ENCODE measurements at regions not wholly inside any gene's neighbourhood (a gene's known extent, or its start where the extent isn't known, plus 50 kb on each side); places are given as distances from the start of the nearest gene placed in this dataset.

DNA sequence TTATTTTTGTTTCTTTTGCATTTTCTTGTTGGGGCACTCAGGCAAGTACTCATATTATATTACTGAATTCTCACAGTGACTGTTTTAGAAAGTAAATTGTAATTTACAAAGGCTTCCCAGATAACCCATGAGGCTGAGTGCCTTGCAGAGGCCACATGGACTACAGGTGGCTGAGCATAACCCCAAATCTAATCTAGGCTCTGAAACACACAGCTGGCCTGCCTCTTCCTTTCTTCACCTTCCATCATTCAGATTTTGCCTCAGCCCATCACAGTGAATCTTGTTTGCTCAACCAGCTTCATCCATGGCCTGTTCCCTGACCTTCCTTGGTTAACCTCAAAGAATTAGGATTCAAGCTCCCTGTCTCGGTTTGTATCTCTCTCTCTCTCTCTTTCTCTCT is 78.5 kb upstream of the PRDM11 start:
- no peak for DNase-seq

DNA sequence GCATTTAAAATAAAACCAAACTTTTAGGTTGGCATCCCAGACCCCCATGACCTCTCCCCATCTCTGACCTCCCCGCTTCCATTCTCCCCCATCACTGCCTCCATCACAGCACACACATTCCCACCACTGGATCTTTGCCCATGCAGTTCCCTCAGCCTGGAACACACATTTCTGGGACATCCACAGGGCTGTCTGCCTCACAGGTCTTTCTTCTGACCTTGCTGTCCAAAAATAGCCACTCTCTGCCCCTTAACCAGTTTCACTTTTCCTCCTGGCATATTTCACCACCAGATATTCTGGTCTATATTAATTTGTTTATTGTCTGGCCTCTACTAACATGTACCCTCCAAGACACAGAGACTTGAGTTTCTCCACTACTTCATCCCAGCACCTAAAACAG is 75.2 kb upstream of the PRDM11 start:
- no peak for DNase-seq

DNA sequence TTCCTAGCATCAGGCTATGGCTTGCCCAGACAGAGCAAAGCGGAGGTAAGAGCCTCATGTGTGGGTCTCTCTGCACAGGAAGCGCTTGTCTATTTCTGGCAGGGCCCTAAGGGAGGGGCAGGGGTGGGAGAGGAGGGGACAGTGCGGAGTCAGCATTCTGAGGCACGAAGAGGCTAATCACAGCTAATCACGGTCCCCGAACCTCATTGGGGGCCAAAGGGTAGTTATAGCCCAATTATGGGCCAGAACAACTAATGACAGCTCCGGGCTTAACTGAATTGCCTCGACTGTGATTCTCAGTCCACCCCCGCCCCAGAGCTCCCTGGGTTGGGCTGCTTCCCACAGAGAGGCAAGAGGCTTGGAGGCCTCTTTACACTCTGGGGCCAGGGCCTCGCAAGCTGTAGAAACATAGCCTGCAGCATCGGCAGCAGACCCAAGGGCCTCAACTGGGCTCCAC is 72.7 kb upstream of the PRDM11 start:
- DNase-seq = peak in 1 of 4 experiments; percentile 9

DNA sequence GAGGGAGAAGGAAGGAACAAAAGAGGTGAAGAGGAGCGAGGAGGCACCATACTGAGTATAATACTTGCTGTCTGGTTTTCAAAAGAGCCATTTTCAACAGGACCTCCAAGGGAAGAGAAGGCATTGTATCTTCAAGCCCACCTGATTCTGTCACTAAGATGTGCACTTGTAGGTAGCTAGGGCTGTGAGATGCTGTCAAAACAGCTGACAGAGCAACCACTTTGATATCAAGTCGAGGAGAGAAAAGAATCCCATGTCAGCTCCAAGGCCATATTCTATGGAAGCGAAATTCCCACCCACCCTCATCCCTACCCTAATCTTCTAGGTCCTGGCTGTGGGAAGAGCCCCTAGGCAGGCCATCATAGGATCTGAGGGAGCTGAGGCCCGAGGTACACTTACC is 70.9 kb upstream of the PRDM11 start:
- no peak for DNase-seq

DNA sequence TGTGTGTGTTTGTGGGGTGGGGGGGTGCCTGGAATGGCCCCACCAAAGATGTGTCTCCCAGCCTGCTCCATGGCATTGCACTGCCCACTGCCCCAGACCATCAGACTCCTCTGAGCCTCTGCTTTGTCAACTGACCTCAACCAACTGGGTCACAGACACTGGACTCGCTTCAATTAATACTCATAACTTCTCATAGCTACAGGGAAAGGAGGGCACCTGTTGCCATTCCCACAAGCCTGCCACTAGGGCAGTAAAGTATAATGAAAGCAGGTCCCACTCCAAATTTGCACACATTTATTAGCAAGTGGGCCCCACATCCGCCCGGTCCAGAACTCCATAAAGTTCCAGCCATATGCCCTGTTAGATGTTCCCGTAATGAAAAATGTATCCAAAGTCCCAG is 70.5 kb upstream of the PRDM11 start:
- no peak for DNase-seq

DNA sequence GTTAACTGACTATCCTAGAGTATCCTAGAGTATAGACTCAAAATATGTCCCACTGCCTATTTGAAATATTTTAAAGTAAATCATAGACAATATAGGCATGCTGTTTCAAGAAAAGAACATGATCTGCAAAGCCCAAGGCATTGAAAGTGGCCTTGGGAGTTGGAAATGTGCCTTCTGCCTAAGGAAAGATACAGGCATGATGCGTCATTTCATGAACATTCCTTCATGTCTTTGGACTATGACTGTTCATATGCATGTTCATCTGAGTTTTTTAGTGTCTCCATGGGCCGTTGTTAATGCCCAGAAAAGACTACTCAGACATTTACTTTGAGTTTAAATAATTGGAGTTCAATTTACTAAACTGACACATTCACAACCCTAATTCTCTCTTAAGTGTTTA is 69.7 kb upstream of the PRDM11 start:
- DNase-seq = no peak

DNA sequence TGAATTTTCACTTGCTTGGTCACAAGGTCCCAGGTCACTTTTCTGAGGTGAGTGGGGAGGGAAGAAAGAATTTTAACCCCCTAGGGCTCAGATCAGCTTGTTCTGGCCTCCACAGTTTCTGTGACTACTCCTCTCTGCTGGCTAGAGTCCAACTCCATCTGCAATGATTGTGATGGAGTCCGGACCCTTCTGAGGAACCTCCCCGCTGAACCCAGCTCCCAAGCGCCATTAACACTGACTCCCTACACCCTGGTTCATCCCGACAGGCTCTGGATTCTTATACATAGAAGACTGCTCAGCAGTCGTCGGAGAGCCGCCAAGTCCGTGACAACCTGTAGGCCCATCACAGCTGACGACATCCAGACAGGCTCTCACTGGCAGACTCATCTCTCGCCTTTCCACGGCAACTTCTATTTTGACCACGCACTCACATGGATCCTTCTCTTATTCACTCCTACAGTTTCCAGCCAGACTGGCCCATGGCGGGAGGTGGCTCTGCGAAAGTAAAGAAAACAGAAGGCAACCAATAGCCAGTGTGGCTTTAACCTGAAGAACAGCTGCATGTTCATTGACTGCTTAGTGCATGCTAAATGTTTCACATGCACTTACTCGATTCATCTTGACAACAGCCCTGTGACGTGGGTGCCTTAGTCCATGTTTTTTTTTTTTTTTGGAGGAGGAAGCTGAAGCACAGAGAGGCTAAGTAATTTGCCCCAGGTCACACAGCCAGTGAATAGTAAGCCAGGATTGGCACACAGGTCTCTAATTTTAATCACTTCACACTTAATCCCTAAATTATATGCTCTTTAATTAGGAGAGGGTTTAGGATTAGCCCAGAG is 68.0 kb upstream of the PRDM11 start:
- DNase-seq = no peak

DNA sequence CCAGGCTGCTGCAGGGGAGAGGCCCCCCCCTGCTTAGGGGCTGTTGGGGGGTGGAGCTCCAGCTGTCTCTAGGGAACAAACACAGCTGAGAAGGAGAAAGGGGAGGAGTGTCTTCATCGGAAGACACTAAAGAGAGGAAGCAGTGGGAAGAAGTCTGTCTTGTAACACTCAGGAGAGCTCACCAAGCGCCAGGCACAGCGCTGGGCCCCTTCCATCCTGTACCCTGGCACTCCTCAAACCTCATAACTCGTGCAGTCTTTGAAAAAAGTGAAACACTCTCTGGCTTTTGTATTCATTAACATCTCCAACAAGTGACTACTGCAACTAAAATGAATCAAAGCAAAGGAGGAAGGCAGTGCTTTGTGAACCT is 67.4 kb upstream of the PRDM11 start:
- DNase-seq = no peak

DNA sequence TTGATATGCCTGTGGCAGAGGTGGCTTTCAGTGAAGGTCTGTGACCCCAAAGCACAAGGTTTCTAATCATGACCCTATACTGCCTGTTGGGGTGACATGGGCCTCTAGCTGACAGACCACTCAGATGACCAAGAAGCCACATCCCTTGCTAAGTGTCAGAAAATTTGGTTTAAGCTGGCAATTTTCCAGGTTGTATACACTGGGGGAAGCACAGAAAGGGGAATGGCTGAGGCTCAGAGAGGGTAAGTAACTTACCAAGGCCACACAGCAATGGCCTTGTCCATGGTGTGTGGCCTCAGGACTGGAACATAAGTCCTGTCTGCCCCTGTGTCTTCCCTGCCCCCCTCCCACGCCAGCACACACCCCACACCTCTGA is 66.9 kb upstream of the PRDM11 start:
- DNase-seq = no peak

DNA sequence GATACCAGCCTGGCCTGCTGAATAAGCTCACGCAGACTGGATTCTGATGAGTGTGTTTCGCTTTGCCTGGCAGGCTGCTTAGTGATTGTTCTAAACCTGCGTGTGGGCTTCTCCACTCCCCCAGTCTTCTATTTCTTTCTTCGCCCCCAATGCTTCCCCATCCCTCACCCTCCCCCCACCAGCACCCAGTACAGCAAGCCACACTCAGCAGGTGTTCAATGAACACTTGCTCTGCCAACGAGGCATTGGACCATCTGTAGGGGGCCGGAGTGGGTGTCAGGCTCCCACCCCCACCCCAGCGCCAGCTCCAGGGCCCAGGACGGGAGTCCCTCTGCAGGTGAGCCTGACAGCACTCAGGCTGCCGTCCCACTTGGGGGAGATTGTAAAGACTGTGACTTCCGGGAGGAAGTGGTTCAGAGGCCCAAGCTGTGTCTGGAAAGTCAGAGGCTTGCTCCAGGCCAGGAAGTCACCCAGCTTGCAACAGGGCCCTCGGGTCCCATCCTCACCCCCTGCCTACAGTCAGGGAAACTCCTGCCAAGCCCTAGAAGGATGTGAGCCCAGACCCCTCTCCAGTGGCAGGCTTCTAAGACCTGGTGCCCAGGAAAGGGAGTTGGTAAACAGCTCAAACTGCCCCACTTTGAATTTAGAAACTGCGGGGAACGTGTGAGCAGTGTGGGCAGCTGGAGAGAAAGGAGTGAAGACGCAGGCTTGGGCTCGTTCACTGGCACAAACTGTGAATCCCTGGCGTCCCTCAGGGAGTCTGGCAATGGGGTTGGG is 66.3 kb upstream of the PRDM11 start:
- DNase-seq = peak in 2 of 4 experiments; percentile 20 to 43

DNA sequence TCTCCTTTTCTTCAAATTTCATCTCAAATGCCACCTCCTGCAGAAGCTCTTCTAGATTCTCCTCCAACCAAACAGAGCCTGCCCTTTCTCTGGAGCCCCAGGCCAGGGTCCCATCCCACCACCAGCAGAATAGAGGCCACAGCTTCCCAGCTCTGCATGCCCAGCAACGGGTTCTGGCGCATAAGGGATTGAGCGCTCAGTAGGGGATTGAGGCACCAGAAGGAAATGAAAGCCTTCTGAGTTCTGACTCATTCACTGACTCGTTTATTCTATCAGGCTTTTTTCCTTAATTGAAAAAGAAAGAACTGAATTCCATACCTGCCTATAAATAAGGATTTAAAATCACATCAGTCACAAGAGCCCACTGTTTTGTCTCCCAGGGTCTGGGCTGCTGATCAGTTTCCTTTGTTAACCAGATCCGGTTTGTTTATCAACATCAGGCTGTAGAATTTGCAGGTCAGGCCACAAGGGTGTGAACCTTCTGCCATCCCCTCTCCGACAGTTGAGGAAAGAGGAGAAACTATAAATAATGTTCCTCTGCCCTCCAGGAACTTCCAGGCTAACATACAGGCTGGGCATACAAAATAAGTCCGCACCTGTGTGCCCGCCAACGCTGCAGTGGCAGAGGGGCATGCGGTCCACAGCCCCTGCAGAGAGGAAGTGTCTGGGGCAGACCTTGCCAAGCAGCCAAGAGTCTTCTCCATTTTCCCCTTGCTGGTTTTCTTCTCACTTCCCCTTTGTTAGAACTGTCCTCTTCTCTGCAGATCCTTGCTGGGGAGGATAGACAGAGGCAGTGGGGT is 63.5 kb upstream of the PRDM11 start:
- no peak for DNase-seq

DNA sequence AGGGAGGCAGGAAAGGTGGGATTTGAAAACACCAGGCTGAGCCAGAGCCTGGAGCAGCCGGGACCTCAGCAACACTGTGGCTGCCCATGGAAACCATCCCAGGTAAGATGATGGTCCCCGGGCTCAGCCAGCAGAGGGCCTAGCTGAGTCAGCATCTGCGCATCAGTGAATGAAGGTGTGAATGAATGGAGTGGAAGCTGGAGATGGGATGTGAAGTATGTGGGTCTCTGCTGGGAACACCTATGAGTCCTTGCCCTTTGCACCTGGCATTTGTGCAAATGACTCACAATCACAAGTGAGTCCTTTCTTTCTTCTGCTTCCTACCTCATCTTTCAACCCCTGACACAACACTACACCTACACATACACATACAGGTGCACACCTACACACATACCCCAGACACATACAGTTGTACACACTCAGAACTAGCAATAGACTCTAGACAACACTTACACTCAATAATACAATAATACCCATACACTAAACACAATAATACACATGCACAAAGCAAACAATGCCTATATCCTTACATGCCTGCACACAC is 62.8 kb upstream of the PRDM11 start:
- no peak for DNase-seq

DNA sequence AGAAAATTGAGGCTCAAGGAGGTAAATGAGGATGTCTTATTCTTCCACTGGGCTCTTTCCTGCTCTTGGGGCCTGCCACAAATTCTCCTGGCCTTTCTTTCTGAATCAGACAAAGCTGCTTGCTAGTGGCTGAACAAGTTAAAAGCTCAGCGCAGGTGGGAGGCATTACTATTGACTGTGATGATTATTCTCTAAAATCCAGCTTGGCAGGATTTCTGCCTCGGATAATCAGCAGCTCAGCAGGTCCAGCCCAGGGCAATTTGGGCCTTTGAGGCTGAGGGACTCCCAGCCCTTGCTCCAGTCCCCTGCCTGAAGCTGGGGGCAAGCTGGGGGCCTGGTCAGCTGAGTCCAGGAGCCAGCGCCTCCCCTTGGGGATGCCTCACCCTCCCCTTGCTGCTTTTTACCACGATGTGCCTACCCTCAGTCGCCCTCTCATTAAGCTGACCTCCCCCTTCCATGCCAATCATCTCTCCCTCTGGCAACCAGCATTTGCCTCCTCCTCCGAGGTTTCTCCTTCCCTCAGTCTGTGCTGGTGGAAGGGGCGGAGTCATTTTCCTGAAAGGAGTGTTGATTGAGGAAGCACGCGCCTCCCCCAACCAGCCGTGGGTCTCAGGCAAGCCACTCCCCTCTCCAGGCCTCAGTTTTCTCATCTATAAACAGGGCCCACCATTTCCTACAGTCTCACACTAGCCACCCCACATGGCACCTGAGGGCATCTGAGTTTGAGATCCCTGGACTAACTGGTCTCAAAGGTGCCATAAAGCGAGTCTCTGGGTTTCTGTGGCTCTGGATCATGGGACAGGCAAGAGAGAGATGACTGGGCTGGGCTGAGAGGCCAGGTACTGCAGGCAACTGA is 60.6 kb upstream of the PRDM11 start:
- no peak for DNase-seq

DNA sequence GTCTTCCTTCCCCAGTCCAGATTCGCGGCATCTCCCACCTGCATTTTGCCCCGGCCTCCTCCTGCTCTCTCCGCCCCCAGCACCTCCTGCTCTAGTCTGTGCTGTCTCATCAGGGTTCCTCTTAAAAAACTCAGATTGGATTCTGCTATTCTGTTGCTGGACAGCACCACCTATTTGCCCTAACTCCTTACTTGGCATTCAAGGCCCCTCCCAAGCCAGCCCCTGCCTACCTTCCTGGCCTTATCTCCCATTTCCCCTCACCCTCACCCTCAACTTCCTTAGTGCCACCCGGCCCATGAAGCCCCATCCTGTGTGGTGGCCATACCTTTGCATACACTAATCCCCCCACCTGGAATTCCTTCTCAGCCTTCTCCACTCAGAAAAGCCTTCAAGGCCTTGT is 59.9 kb upstream of the PRDM11 start:
- DNase-seq = no peak

DNA sequence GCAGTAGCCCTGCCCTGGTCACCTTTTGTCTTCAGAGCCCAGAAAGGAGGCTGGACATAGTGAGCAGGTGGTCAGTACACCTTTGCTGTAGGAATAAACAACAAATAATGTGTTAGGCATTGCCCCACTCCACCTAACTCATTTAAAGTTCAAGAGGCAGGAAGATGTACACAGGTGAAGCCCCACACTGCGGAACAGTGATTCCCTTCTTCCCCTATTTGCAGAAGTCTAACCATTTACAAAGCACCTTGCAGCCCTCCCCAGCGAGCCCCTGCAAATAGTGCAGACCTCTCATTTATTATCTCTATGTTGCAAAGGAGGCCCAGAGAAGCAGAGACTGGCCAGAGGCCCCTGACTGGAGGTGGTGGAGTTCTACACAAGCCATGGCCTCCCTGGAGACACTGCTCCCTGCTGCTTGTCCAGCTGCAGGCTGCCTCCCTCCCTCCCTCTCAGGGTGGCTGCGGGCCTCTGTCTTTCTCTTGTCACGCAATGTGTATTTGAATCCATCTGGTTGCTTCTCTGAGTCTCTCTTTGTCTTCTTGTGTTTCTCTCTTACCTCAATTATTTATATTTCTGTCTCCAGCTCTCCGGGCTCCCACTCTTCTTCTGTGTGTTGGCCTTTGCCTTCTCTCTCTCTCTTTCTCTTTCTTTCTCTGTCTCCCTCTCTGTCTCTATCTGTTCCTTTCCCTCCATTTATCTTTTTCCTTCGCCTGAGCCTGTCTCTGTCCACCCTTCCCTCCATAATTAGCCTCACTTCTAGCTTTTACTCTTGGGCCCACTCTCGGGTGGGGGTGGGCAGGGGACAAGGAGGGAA is 59.1 kb upstream of the PRDM11 start:
- no peak for DNase-seq

DNA sequence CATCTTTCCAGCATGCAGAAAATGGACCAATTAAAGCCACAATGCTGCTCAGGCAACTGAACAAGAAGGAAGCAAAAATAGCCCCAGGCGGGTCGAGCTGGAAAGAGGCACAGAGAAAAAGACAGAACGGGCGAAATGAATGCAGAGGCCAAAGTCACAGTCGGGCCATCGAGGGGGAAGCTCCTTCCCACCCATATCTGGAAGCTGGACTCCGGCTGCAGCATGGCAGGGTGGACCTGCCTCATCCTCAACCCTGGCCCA is 58.6 kb upstream of the PRDM11 start:
- no peak for DNase-seq

DNA sequence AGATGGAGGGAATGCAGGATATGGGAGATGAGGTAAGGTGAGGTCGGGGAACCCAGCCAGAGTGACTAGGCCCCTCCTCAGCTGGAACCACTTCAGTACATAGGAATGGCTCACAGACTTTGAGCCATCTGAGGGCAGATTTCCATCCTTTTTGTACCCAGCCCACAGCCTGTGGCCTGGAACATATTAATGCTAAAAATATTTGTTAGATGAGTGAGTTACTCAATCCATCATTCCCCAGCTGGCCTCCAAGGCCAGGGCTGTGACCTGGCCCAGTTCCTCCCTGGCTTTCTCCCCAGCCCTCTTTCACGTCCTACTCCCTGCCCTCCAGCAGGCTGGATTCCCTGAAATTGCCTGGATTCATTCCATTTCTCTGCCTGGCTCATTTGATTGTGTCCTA is 57.2 kb upstream of the PRDM11 start:
- no peak for DNase-seq

DNA sequence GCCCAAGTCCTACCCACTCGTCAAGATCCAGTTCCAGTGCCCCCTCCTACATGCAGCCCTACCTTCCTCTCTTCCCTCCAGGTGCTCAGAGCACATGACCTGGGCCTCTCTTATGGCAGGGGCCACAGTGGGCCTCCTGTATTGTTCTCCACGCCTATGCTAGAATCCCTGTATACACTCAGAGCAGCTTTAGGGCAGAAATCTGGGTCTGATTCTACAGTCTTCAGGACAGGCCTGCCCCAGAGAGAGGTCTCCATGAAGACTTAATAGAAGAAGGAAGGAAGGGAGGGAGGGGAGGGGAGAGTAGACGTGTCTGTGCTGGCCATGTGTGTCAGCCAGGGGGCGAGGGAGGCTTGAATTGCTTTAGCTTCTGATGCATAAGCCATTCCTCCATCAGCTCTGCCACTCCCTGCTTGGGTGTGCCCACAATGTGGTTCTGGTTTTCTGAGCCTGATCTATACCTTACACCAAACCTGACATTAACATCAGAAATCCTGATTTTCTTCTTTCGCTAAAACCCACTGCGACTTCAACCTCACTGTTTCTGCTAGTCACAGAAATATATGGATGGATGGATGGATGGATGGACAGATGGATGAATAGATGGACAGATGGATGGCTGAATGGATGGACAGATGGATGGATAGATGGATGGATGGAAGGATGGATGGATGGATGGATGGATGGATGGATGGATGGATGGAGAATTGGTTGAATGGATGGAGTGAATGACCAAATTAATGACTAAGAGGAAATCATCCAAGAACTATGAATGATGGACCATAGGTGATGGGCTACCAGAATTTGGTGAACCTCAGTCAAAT is 56.6 kb upstream of the PRDM11 start:
- DNase-seq = no peak

DNA sequence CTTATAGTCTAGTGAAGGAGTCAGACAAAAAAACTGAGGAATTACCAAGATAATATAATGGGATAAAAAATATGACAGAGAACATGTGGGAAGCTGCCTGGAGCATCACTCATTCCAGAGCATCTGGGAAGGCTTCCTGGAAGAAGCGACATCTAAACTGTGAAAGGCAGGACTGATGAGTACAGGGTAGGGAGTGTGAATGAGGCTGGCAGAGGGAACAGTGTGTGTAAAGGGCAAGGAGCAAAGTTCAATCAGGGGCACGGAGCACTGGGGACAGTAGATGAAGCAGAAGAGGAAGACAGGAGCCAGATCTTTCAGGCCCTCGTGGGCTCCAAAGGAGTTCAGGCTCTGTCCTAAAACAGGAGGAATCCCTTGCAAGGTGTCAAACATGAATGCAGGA is 55.8 kb upstream of the PRDM11 start:
- DNase-seq = no peak

DNA sequence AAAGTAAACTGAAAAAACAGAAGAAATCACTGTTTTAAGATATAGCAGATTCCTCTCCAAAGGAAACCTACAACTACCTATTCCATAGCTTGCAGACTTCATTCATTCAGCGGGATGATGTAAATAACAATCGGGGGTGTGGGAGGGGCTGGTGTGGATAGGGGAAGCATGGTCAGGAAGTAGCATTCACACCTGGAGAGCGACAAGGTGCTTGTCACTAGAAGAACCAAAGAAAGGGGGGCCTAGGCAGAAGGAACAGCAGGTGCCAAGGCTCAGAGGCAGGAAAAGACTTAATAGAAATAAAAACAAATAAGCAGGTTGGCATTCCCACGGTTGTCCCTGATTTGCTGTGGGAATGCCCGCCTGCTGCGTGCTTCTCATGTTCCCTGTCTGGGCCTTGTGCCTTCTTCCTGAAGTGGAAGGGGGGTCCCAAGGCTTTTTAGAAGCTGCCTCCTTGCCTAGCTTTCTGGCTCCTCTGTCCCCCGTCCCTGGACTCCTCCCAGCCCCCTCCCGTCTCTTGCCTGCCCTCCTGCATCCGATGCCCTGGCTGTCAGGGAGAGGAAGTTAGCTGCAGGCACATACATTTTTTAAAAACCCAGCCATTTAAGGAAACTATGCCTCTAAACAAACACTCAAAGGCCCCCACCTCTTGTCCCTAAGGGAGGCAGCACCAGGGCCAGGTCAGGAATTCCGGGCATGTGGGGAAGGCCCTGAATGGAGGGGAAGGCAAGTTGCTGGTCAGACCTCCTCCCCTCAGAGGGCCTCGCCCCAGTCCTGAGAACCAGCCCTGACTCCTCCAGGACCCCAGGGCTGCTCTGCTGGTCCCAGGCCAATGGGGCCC is 54.7 kb upstream of the PRDM11 start:
- no peak for DNase-seq

Data from activated naive CD4-positive, alpha-beta T cell (primary cell).